ENCODE measurements at regions not wholly inside any gene's neighbourhood (a gene's known extent, or its start where the extent isn't known, plus 50 kb on each side); places are given as distances from the start of the nearest gene placed in this dataset.

DNA sequence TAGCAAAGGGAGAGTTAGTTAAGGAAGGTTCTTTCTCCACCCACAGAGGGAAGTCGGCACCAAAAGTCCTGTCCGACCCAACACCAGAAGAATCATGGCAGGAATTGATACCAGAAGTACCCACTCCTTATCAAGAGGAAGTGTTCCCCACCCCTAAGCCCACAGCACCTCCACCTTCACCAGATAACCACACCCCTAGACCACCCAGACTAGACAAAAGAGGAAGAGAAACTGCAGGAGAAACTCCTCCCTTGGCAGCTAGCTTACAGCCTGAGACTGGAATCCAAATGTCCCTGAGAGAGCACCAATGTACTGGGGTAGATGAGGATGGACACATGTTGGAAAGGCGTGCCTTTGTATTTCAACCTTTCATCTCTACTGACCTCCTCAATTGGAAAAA lies 532.9 kb upstream of the TSPY4 start:
- intact Hi-C loops (cut with DNase I; ENCODE audit: low total_unique reads): no loop called here
- no peak for DNase-seq (ENCODE audit: low spot score in 2 of 2)
- H3K27ac ChIP-seq: no peak overlapping the region
- H3K36me3 ChIP-seq: no peaks in the 10 kb centered on the region
- no peaks in the 10 kb centered on the region for H3K4me1 ChIP-seq
- TF ChIP-seq POLR2A (IDR thresholded peaks at IDR 0.05): no peak
- TF ChIP-seq POLR2AphosphoS5 (IDR thresholded peaks at IDR 0.05): no peak
- no peak for TF ChIP-seq CTCF (IDR thresholded peaks at IDR 0.05)
- no peak overlapping the region for H3K4me3 ChIP-seq
- H3K9me3 ChIP-seq: no peaks in the 10 kb centered on the region
- H3K27me3 ChIP-seq: no peaks in the 10 kb centered on the region

GRCh38 chrY:8807648-8808408 lies 529.4 kb upstream of the TSPY4 start:
- no peak overlapping the region for H3K4me3 ChIP-seq
- H3K9me3 ChIP-seq: no peaks in the 10 kb centered on the region
- no peaks in the 10 kb centered on the region for H3K4me1 ChIP-seq
- no peak overlapping the region for H3K27ac ChIP-seq
- no peaks in the 10 kb centered on the region for H3K36me3 ChIP-seq
- intact Hi-C loops (cut with DNase I; ENCODE audit: low total_unique reads): no loop called here
- TF ChIP-seq CTCF (IDR thresholded peaks at IDR 0.05): no peak
- TF ChIP-seq POLR2AphosphoS5 (IDR thresholded peaks at IDR 0.05): no peak
- TF ChIP-seq POLR2A (IDR thresholded peaks at IDR 0.05): no peak
- no peaks in the 10 kb centered on the region for H3K27me3 ChIP-seq
- DNase-seq (ENCODE audit: low spot score in 2 of 2): no peak

DNA sequence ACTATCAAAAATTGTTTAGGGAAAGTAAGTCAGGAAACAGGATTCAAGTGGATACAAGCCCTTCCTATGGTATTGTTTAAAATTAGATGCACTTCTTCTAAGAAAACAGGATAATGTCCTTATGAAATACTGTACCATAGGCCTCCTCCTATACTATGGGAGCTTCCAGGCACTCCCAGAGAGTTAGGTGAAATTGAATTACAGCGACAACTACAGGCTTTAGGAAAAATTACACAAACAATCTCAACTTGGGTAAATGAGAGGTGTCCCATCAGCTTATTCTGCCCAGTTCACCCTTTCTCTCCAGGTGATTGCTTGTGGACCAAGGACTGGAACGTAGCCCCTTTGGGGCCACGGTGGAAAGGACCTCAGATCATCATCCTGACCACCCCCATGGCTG lies 528.7 kb upstream of the TSPY4 start:
- no peaks in the 10 kb centered on the region for H3K36me3 ChIP-seq
- TF ChIP-seq CTCF (IDR thresholded peaks at IDR 0.05): no peak
- no peak for TF ChIP-seq POLR2AphosphoS5 (IDR thresholded peaks at IDR 0.05)
- TF ChIP-seq POLR2A (IDR thresholded peaks at IDR 0.05): no peak
- intact Hi-C loops (cut with DNase I; ENCODE audit: low total_unique reads): no loop called here
- H3K27me3 ChIP-seq: no peaks in the 10 kb centered on the region
- H3K9me3 ChIP-seq: no peaks in the 10 kb centered on the region
- no peak overlapping the region for H3K27ac ChIP-seq
- H3K4me1 ChIP-seq: no peaks in the 10 kb centered on the region
- no peak overlapping the region for H3K4me3 ChIP-seq
- DNase-seq (ENCODE audit: low spot score in 2 of 2): no peak

GRCh38 chrY:8809076-8809475 lies 528.2 kb upstream of the TSPY4 start:
- DNase-seq (ENCODE audit: low spot score in 2 of 2): no peak
- no peak overlapping the region for H3K27ac ChIP-seq
- no peak overlapping the region for H3K4me3 ChIP-seq
- intact Hi-C loops (cut with DNase I; ENCODE audit: low total_unique reads): no loop called here
- no peak for TF ChIP-seq POLR2AphosphoS5 (IDR thresholded peaks at IDR 0.05)
- TF ChIP-seq POLR2A (IDR thresholded peaks at IDR 0.05): no peak
- TF ChIP-seq CTCF (IDR thresholded peaks at IDR 0.05): no peak
- no peaks in the 10 kb centered on the region for H3K9me3 ChIP-seq
- H3K4me1 ChIP-seq: no peaks in the 10 kb centered on the region
- H3K27me3 ChIP-seq: no peaks in the 10 kb centered on the region
- no peaks in the 10 kb centered on the region for H3K36me3 ChIP-seq

GRCh38 chrY:8814143-8814542 lies 523.1 kb upstream of the TSPY4 start:
- intact Hi-C loops (cut with DNase I; ENCODE audit: low total_unique reads): no loop called here
- H3K4me1 ChIP-seq: no peaks in the 10 kb centered on the region
- no peak for DNase-seq (ENCODE audit: low spot score in 2 of 2)
- no peak overlapping the region for H3K27ac ChIP-seq
- H3K4me3 ChIP-seq: no peak overlapping the region
- TF ChIP-seq POLR2AphosphoS5 (IDR thresholded peaks at IDR 0.05) (no peak), POLR2A (IDR thresholded peaks at IDR 0.05) (no peak), CTCF (IDR thresholded peaks at IDR 0.05) (no peak)
- H3K36me3 ChIP-seq: no peaks in the 10 kb centered on the region
- H3K9me3 ChIP-seq: no peaks in the 10 kb centered on the region
- H3K27me3 ChIP-seq: no peaks in the 10 kb centered on the region

Measured in breast epithelium (tissue), 4 donors.